HepG2 (cell line): ENCODE measurements at regions not wholly inside any gene's neighbourhood (a gene's known extent, or its start where the extent isn't known, plus 50 kb on each side); places are given as distances from the start of the nearest gene placed in this dataset.

ENCODE experiments used
- ATAC-seq: fragments of 200-7000 bp; cut with Tn5 transposase; 3 replicates; pipeline ENCODE4 v1.9.1; 2020; ENCODE audit warnings: mild to moderate bottlenecking, moderate library complexity
- BruUV-seq: library from RNA; stranded (reverse); fragments of 400-500 nt; replicated peaks from 2 replicates; lab custom pipeline; 2021; lab: Mats Ljungman, UMichigan
- CTCF ChIA-PET: fragments of 300-600 bp; formaldehyde crosslinking; extraction: SDS; loops from one replicate; lab custom pipeline; 2021; ENCODE audit warnings: low total read pairs, inconsistent platforms, low intra/inter-chr PET ratio; lab: Yijun Ruan, JAX
- POLR2A ChIA-PET: fragments of 350-600 bp; sonication (Branson Sonifier 250); formaldehyde crosslinking; loops from one replicate; lab custom pipeline; 2020; ENCODE audit warnings: antibody characterized with exemption, inconsistent platforms; lab: Yijun Ruan, JAX
- DNase-seq: peaks from one replicate; pipeline ENCODE4 v3.0.0-alpha.2; 2015; ENCODE audit warnings: low spot score
- FAIRE-seq: peaks from 3 replicates; lab custom pipeline; 2011; peaks lifted over from hg19 to GRCh38; lab: Jason Lieb, UNC
- H2AFZ ChIP-seq: one replicate; pipeline ENCODE4 v1.6.1; 2011; ENCODE audit warnings: low read length, inconsistent platforms
- H3K27ac ChIP-seq: fragments of 300-600 bp; 3 replicates; pipeline ENCODE4 v1.8.0; 2011; ENCODE audit warnings: mixed run types, mild to moderate bottlenecking, mixed read lengths, low read length, inconsistent platforms; ENCODE audit not compliant: insufficient read depth; ENCODE audit errors: extremely low read length
- H3K27me3 ChIP-seq, 2 experiments: fragments of 200-600 bp in 1 of 2; 2 replicates in 1 of 2; 3 replicates in 1 of 2; pipeline versions ENCODE4 v1.6.0 to v1.8.0; 2011; ENCODE audit warnings: low read length in 2 of 2, mild to moderate bottlenecking in 2 of 2, moderate library complexity in 2 of 2, inconsistent platforms in 1 of 2; ENCODE audit not compliant: insufficient read depth in 2 of 2, control insufficient read depth in 1 of 2
- H3K36me3 ChIP-seq, 2 experiments: fragments of 200-600 bp in 1 of 2; replicated peaks in 1 of 2; 2 replicates in 1 of 2; 3 replicates in 1 of 2; pipeline versions ENCODE4 v1.5.1 to v1.8.0; 2011; ENCODE audit warnings: low read length in 2 of 2, inconsistent platforms in 1 of 2; ENCODE audit not compliant: insufficient read depth in 2 of 2, control insufficient read depth in 1 of 2
- H3K4me1 ChIP-seq: 2 replicates; pipeline ENCODE4 v1.5.1; 2012; ENCODE audit warnings: low read length, inconsistent platforms; ENCODE audit not compliant: insufficient read depth
- H3K4me2 ChIP-seq: 2 replicates; pipeline ENCODE4 v1.6.0; 2011; ENCODE audit warnings: low read depth, low read length, inconsistent platforms
- H3K4me3 ChIP-seq, 3 experiments: fragments of 200-600 bp in 1 of 3; sonication (generic), shearing (Covaris generic) in 1 of 3; replicated peaks in 1 of 3; 2 replicates each; pipeline ENCODE4 v1.5.1; 2011 to 2016; ENCODE audit warnings: low read length in 3 of 3, inconsistent platforms in 2 of 3, low read depth in 2 of 3, mild to moderate bottlenecking in 2 of 3, control low read depth in 1 of 3, mixed read lengths in 1 of 3; ENCODE audit not compliant: insufficient read depth in 1 of 3
- H3K79me2 ChIP-seq: one replicate; pipeline ENCODE4 v1.6.1; 2011; ENCODE audit warnings: low read length, inconsistent platforms; ENCODE audit not compliant: insufficient read depth
- H3K9ac ChIP-seq: 2 replicates; pipeline ENCODE4 v1.6.0; 2011; ENCODE audit warnings: mild to moderate bottlenecking, low read depth, low read length, inconsistent platforms; ENCODE audit not compliant: insufficient read depth
- H3K9me3 ChIP-seq: 2 replicates; pipeline ENCODE4 v1.5.1; 2012; ENCODE audit warnings: mild to moderate bottlenecking, low read length
- H4K20me1 ChIP-seq: 2 replicates; pipeline ENCODE4 v1.6.0; 2011; ENCODE audit warnings: inconsistent platforms, mild to moderate bottlenecking, low read length, moderate library complexity; ENCODE audit not compliant: insufficient read depth
- ATAD3A ChIP-seq: sonication (generic); formaldehyde crosslinking; IDR thresholded peaks from 2 replicates; pipeline ENCODE4 v1.4.0; 2020; ENCODE audit warnings: missing genetic modification reagents
- NFKBIZ ChIP-seq: IDR thresholded peaks from 2 replicates; pipeline ENCODE4 v1.6.1; 2018; ENCODE audit warnings: missing genetic modification reagents, missing compliant biosample characterization
- RAD51 ChIP-seq: fragments of 450-650 bp; IDR thresholded peaks from 2 replicates; pipeline ENCODE4 v1.6.1; 2016; ENCODE audit warnings: borderline replicate concordance
- SPEN ChIP-seq: sonication (generic); formaldehyde crosslinking; IDR thresholded peaks from 2 replicates; pipeline ENCODE4 v1.5.1; 2020; ENCODE audit warnings: low read depth, mild to moderate bottlenecking, missing genetic modification reagents
- TCF7L2 ChIP-seq: IDR thresholded peaks from 2 replicates; pipeline ENCODE4 v1.6.1; 2011; ENCODE audit warnings: mild to moderate bottlenecking, low read depth, low read length, moderate library complexity
- WGBS: methylation state at CpG from one replicate; pipeline ENCODE4 v1.1.6; 2017; ENCODE audit warnings: low lambda C conversion rate; 5-methylcytosine and 5-hydroxymethylcytosine counted together
- in situ Hi-C: cut with HindIII; loops from 2 replicates; pipeline ENCODE4 v1.10.0; 2017; ENCODE audit warnings: low pct_unique_long_range_greater_than_20kb; ENCODE audit not compliant: extremely low pct_ligation_motif_present
- intact Hi-C: fragments of 100-400 bp; cut with micrococcal nuclease; formaldehyde crosslinking; loops from one replicate; pipeline ENCODE4 v1.10.0; 2022; ENCODE audit not compliant: unreplicated experiment
- TF ChIP-seq, protein P1 (sequence below): sonication (generic); formaldehyde crosslinking; IDR thresholded peaks from 2 replicates; pipeline ENCODE4 v1.8.1; 2023; ENCODE audit warnings: mild to moderate bottlenecking, missing genetic modification reagents

DNA sequence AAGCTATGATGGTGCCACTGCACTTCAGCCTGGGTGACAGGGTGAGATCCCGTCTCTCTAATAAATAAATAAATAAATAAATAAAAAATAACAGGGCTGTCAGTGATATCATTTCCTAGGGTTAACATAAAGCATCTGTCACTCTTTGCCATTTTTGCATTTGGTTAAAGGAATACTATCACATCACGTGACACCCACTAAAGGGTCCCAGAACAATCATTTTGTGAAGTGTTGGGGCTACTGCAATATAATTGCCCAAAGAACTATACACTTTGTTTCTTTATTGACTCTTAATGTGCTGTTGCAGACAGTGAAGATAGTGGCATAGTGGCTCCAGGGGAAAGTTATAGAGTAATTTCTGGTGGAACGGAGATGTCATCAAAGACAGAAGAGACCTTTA, 176.5 kb upstream of the MMS22L start:
- Histone ChIP-seq H3K4me2 (no peak overlapping the region), H3K27me3 (peaks cover 0 to 1% of the 10 kb centered on the region in 2 experiments; a peak in 2 of 5 replicates), H2AFZ (no peak overlapping the region), H3K9me3 (no peaks in the 10 kb centered on the region), H3K79me2 (no peaks in the 10 kb centered on the region), H3K9ac (no peak overlapping the region), H3K27ac (no peak overlapping the region), H4K20me1 (no peaks in the 10 kb centered on the region), H3K4me1 (no peaks in the 10 kb centered on the region), H3K4me3 (no peak overlapping the region), H3K36me3 (no peaks in the 10 kb centered on the region)
- ATAC-seq (no peak), FAIRE-seq (no peak), DNase-seq (no peak)
- TF ChIP-seq RAD51 (peak; percentile 60; the same call in 1 of the 2 replicates), TCF7L2 (no peak)
- WGBS = 2% methylated on average over 3 of the region's 3 CpGs
- in situ Hi-C loops = no loop called here
- ChIA-PET CTCF (no interaction called here), POLR2A (no interaction called here)
- intact Hi-C loops = no loop called here
- no TSS peak for BruUV-seq

DNA sequence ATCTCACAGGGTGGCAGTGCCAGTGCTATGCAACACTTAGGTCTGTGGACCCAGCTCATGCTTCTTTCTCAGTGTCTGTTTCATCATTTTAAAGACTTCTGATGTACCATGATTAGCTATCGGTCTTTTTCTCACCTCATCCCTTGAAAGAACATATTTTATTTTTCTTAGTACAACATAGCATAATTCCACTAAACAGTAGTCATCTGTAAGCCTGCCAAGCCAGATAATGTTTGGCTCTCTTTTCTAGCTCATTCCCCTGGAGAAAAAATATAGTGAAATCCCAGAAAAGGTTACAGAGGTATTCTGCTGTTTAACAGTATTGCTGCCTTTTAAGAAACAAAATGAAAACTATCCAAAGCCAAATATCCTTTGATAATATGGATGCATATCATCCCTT, 177.0 kb upstream of the MMS22L start:
- H3K4me3 ChIP-seq = no peak overlapping the region
- ATAC-seq (no peak), DNase-seq (no peak), FAIRE-seq (no peak)
- H2AFZ ChIP-seq = no peak overlapping the region
- H3K4me2 ChIP-seq = no peak overlapping the region
- POLR2A ChIA-PET = no interaction called here
- no peaks in the 10 kb centered on the region for H3K4me1 ChIP-seq
- H4K20me1 ChIP-seq = no peaks in the 10 kb centered on the region
- no peaks in the 10 kb centered on the region for H3K36me3 ChIP-seq
- H3K79me2 ChIP-seq = no peaks in the 10 kb centered on the region
- CTCF ChIA-PET = no interaction called here
- no TSS peak for BruUV-seq
- no peak overlapping the region for H3K27ac ChIP-seq
- H3K9ac ChIP-seq = no peak overlapping the region
- intact Hi-C loops (no loop called here), in situ Hi-C loops (no loop called here)
- WGBS = 62% methylated on average over 1 of the region's 1 CpG
- H3K9me3 ChIP-seq = no peaks in the 10 kb centered on the region
- TF ChIP-seq, protein P1, sequence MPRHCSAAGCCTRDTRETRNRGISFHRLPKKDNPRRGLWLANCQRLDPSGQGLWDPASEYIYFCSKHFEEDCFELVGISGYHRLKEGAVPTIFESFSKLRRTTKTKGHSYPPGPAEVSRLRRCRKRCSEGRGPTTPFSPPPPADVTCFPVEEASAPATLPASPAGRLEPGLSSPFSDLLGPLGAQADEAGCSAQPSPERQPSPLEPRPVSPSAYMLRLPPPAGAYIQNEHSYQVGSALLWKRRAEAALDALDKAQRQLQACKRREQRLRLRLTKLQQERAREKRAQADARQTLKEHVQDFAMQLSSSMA (CRISPR knock-in tag) = no peak
- TF ChIP-seq ATAD3A (CRISPR knock-in tag) (no peak), SPEN (CRISPR knock-in tag) (no peak), NFKBIZ (no peak)
- H3K27me3 ChIP-seq = peaks cover 0 to 1% of the 10 kb centered on the region in 2 experiments; a peak in 2 of 5 replicates
